ENCODE measurements at regions not wholly inside any gene's neighbourhood (a gene's known extent, or its start where the extent isn't known, plus 50 kb on each side); places are given as distances from the start of the nearest gene placed in this dataset.

GRCh38 chr15:70262591-70263274 lies 165.0 kb upstream of the TLE3 start:
- TF ChIP-seq POLR2AphosphoS5 (IDR thresholded peaks at IDR 0.05; ENCODE audit: low read depth, low read length) (no peak), SPI1 (IDR thresholded peaks at IDR 0.05; ENCODE audit: low read depth, low read length) (no peak)

Data from GM12891 (cell line).